ENCODE measurements at regions not wholly inside any gene's neighbourhood (a gene's known extent, or its start where the extent isn't known, plus 50 kb on each side); places are given as distances from the start of the nearest gene placed in this dataset.

DNA sequence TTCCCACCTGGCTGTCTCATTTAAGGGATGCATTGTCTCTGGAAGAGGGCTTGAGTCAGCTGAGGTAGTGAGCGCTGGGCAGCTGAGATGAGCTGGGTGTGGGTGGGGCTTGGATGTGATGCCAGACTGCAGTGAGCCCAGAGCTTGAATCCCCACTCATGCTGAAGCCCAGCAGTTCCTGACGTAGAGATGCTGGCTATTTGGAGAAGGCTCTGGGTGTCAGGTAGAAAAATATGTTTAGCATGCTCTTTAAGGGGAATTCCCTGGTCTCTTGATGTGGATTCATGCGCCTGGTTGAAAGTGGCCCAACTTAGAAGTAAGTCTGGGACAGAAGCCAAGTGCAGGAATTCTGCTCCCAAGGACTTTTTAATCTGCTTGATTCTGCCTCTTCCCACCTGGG, 241.5 kb upstream of the IGFBP3 start:
- TF ChIP-seq CTCF (IDR thresholded peaks at IDR 0.05; ENCODE audit: insufficient read depth, low read depth, low read length) (no peak), EZH2 (IDR thresholded peaks at IDR 0.05; ENCODE audit: insufficient read depth, low read length) (no peak)
